SK-N-SH treated with all-trans-retinoic acid at 6 μM for 48 hours (cell line): ENCODE measurements at regions not wholly inside any gene's neighbourhood (a gene's known extent, or its start where the extent isn't known, plus 50 kb on each side); places are given as distances from the start of the nearest gene placed in this dataset.
A peak's percentile ranks its signal among the peaks of the same experiment; 100 is the strongest.

Source experiments
- ATAC-seq: fragments of 200-7000 bp; cut with Tn5 transposase; 3 replicates; pipeline ENCODE4 v1.9.1; 2020; ENCODE audit warnings: mild to moderate bottlenecking, moderate library complexity
- BACH2 ChIP-seq: fragments of 250-450 bp; sonication (Bioruptor Pico); IDR thresholded peaks from 2 replicates; pipeline ENCODE4 v1.9.0; 2021; ENCODE audit warnings: mild to moderate bottlenecking, borderline replicate concordance
- CSDC2 ChIP-seq: fragments of 250-450 bp; sonication (Bioruptor Pico); IDR thresholded peaks from 2 replicates; pipeline ENCODE4 v1.5.0; 2020; ENCODE audit warnings: mild to moderate bottlenecking, moderate library complexity
- GLIS3 ChIP-seq: fragments of 250-450 bp; sonication (Bioruptor Pico); IDR thresholded peaks from 2 replicates; pipeline ENCODE4 v1.5.0; 2020; ENCODE audit warnings: mild to moderate bottlenecking, moderate library complexity
- ISL1 ChIP-seq: fragments of 250-450 bp; sonication (Bioruptor Pico); IDR thresholded peaks from 2 replicates; pipeline ENCODE4 v2.1.2; 2022; ENCODE audit warnings: mild to moderate bottlenecking, moderate library complexity
- OSR1 ChIP-seq: fragments of 250-450 bp; sonication (Bioruptor Pico); IDR thresholded peaks from 2 replicates; pipeline ENCODE4 v1.8.0; 2022; ENCODE audit warnings: moderate library complexity, mild to moderate bottlenecking, inconsistent platforms
- POU6F1 ChIP-seq: fragments of 250-450 bp; sonication (Bioruptor Pico); IDR thresholded peaks from 2 replicates; pipeline ENCODE4 v1.8.0; 2021; ENCODE audit warnings: low read depth, mild to moderate bottlenecking, moderate library complexity, borderline replicate concordance
- PPARA ChIP-seq: fragments of 250-450 bp; sonication (Bioruptor Pico); IDR thresholded peaks from 2 replicates; pipeline ENCODE4 v1.5.0; 2020; ENCODE audit warnings: mild to moderate bottlenecking, borderline replicate concordance
- RARB ChIP-seq: fragments of 250-450 bp; sonication (Bioruptor Pico); IDR thresholded peaks from 2 replicates; pipeline ENCODE4 v1.8.0; 2021; ENCODE audit warnings: mild to moderate bottlenecking, moderate library complexity
- SNAI2 ChIP-seq: fragments of 250-450 bp; sonication (Bioruptor Pico); IDR thresholded peaks from 2 replicates; pipeline ENCODE4 v1.5.0; 2020; ENCODE audit warnings: mild to moderate bottlenecking, moderate library complexity
- TCF4 ChIP-seq: fragments of 250-450 bp; sonication (Bioruptor Pico); IDR thresholded peaks from 2 replicates; pipeline ENCODE4 v1.8.0; 2021; ENCODE audit warnings: mild to moderate bottlenecking, moderate library complexity, borderline replicate concordance
- TOX ChIP-seq: fragments of 250-450 bp; sonication (Bioruptor Pico); IDR thresholded peaks from 2 replicates; pipeline ENCODE4 v1.8.0; 2021; ENCODE audit warnings: mild to moderate bottlenecking, moderate library complexity, borderline replicate concordance
- TSHZ2 ChIP-seq: fragments of 250-450 bp; sonication (Bioruptor Pico); IDR thresholded peaks from 2 replicates; pipeline ENCODE4 v1.5.0; 2020; ENCODE audit warnings: mild to moderate bottlenecking, moderate library complexity
- ZC3H10 ChIP-seq: fragments of 250-450 bp; sonication (Bioruptor Pico); IDR thresholded peaks from 2 replicates; pipeline ENCODE4 v1.5.1; 2021; ENCODE audit warnings: mild to moderate bottlenecking, moderate library complexity
- ZNF565 ChIP-seq: fragments of 450-650 bp; formaldehyde crosslinking; conservative IDR thresholded peaks from 2 replicates; pipeline ENCODE4 v1.5.0; 2020; ENCODE audit warnings: low read depth, mild to moderate bottlenecking, moderate library complexity
- ZNF70 ChIP-seq: fragments of 450-650 bp; formaldehyde crosslinking; IDR thresholded peaks from 2 replicates; pipeline ENCODE4 v1.5.0; 2020; ENCODE audit warnings: mild to moderate bottlenecking, moderate library complexity
- TF ChIP-seq, protein P1 (sequence below): fragments of 250-450 bp; sonication (Bioruptor Pico); IDR thresholded peaks from 2 replicates; pipeline ENCODE4 v1.5.1; 2021; ENCODE audit warnings: mild to moderate bottlenecking, moderate library complexity
- TF ChIP-seq, protein P2 (sequence below): fragments of 250-450 bp; sonication (Bioruptor Pico); IDR thresholded peaks from 2 replicates; pipeline ENCODE4 v1.8.0; 2020; ENCODE audit warnings: mild to moderate bottlenecking, moderate library complexity, borderline replicate concordance
- TF ChIP-seq, protein P3 (sequence below): fragments of 250-450 bp; sonication (Bioruptor Pico); IDR thresholded peaks from 2 replicates; pipeline ENCODE4 v1.5.1; 2020; ENCODE audit warnings: low read depth, mild to moderate bottlenecking, moderate library complexity

DNA sequence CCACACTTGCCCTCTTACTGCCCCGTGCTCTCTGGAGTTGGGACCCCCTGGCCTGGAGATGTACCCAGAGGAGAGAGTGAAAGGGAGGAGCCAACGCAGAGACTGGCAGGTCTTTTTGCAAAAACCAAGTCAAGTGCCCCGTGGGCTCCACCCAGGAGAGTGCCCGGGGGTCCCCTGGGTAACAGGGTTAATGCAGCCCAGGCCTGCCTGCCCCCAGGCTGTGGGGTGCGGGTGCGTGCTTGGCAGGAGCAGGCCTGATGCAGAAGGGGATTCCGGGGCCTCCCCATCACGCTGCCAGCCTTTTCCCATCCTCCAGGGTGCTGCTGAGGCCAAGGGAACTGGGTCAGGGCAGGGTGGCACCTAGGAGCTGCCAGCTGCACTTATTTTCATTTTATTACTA lies 184.4 kb downstream of the ERMARD start:
- no peak for TF ChIP-seq ISL1 (CRISPR knock-in tag)
- TF ChIP-seq ZNF70 = no peak
- TF ChIP-seq OSR1 (CRISPR knock-in tag) = no peak
- TF ChIP-seq, protein P1, sequence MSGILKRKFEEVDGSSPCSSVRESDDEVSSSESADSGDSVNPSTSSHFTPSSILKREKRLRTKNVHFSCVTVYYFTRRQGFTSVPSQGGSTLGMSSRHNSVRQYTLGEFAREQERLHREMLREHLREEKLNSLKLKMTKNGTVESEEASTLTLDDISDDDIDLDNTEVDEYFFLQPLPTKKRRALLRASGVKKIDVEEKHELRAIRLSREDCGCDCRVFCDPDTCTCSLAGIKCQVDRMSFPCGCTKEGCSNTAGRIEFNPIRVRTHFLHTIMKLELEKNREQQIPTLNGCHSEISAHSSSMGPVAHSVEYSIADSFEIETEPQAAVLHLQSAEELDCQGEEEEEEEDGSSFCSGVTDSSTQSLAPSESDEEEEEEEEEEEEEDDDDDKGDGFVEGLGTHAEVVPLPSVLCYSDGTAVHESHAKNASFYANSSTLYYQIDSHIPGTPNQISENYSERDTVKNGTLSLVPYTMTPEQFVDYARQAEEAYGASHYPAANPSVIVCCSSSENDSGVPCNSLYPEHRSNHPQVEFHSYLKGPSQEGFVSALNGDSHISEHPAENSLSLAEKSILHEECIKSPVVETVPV = no peak
- no peak for TF ChIP-seq SNAI2 (CRISPR knock-in tag)
- TF ChIP-seq, protein P2, sequence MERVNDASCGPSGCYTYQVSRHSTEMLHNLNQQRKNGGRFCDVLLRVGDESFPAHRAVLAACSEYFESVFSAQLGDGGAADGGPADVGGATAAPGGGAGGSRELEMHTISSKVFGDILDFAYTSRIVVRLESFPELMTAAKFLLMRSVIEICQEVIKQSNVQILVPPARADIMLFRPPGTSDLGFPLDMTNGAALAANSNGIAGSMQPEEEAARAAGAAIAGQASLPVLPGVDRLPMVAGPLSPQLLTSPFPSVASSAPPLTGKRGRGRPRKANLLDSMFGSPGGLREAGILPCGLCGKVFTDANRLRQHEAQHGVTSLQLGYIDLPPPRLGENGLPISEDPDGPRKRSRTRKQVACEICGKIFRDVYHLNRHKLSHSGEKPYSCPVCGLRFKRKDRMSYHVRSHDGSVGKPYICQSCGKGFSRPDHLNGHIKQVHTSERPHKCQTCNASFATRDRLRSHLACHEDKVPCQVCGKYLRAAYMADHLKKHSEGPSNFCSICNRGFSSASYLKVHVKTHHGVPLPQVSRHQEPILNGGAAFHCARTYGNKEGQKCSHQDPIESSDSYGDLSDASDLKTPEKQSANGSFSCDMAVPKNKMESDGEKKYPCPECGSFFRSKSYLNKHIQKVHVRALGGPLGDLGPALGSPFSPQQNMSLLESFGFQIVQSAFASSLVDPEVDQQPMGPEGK (CRISPR knock-in tag) = no peak
- TF ChIP-seq ZNF565 = no peak
- no peak for TF ChIP-seq GLIS3
- no peak for TF ChIP-seq TOX (CRISPR knock-in tag)
- no peak for TF ChIP-seq POU6F1 (CRISPR knock-in tag)
- TF ChIP-seq TCF4 (CRISPR knock-in tag) = no peak
- TF ChIP-seq, all 23 proteins: peak for 0
- no peak for ATAC-seq

- TF ChIP-seq GLIS3 (no peak), CSDC2 (CRISPR knock-in tag) (no peak), BACH2 (CRISPR knock-in tag) (no peak), ZC3H10 (CRISPR knock-in tag) (no peak)
- no peak for ATAC-seq
Measured at GRCh38 chr6:169935348-169935718, 183.9 kb downstream of the ERMARD start.

- TF ChIP-seq ISL1 (CRISPR knock-in tag) = no peak
- no peak for TF ChIP-seq ZNF565
- TF ChIP-seq POU6F1 (CRISPR knock-in tag) = no peak
- TF ChIP-seq, protein P3, sequence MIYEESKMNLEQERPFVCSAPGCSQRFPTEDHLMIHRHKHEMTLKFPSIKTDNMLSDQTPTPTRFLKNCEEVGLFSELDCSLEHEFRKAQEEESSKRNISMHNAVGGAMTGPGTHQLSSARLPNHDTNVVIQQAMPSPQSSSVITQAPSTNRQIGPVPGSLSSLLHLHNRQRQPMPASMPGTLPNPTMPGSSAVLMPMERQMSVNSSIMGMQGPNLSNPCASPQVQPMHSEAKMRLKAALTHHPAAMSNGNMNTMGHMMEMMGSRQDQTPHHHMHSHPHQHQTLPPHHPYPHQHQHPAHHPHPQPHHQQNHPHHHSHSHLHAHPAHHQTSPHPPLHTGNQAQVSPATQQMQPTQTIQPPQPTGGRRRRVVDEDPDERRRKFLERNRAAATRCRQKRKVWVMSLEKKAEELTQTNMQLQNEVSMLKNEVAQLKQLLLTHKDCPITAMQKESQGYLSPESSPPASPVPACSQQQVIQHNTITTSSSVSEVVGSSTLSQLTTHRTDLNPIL = no peak
- no peak for TF ChIP-seq ZC3H10 (CRISPR knock-in tag)
- TF ChIP-seq RARB (CRISPR knock-in tag) = no peak
- TF ChIP-seq OSR1 (CRISPR knock-in tag) = no peak
- TF ChIP-seq TOX (CRISPR knock-in tag) = no peak
- TF ChIP-seq PPARA (CRISPR knock-in tag) = no peak
- no peak for ATAC-seq
Measured at GRCh38 chr6:169934699-169935347, 183.4 kb downstream of the ERMARD start.

DNA sequence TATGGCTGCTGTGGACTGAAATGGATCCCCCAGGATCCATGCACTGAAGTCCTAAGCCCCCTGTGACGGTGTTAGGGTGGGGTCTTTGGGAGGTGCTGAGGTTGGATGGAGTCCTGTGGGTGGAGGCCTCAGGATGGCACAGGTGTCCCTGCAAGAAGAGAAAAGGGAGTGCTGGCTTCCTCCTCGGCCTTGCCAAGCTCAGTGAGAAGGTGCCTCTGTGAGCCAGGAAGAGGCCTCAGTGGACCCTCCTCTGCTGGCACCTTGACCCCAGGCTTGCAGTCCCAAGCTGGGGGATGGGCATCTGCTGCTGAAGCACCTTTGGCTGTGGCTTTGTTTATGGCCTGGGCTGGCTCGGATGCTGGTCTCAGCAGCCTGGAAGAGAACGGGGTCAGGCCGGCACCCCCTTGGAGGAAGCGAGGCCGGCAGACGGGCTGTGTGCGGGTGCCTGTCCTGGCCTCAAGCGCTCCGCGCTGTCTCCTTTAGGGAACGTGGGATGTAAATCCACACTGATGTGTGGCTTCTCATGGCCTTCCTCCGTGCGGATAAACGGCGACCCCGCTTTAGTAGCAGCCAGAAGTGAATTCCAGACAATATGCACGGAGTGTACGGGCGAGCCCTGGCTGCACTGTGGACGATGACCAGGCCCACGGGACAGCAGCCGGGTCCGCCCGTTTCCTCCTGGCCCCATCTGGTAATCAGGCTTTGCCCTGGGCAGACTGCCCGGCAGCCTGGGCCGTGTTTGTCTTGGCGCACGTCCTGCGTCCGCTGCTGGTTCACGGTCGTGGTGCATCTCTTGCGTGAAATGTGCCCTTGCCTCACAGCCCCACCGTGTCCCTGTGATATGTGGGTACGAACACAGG lies 182.6 kb downstream of the ERMARD start:
- TF ChIP-seq POU6F1 (CRISPR knock-in tag) (no peak), OSR1 (CRISPR knock-in tag) (no peak), TSHZ2 (CRISPR knock-in tag) (peak; percentile 58; the same call in 1 of the 2 replicates), BACH2 (CRISPR knock-in tag) (0 out of 2 replicates have a peak, but pooled peaks have one; percentile 20), ISL1 (CRISPR knock-in tag) (no peak), TCF4 (CRISPR knock-in tag) (peak; percentile 91)
- TF ChIP-seq, protein P3 = no peak
- ATAC-seq = no peak; the same call in 2 of the 3 replicates
